ENCODE measurements at regions not wholly inside any gene's neighbourhood (a gene's known extent, or its start where the extent isn't known, plus 50 kb on each side); places are given as distances from the start of the nearest gene placed in this dataset.

- no peak for DNase-seq
Measured at GRCh38 chr6:105954148-105954547, 132.0 kb upstream of the PRDM1 start.

- no peak for DNase-seq
Measured at GRCh38 chr6:105952772-105953690, 133.1 kb upstream of the PRDM1 start.

DNA sequence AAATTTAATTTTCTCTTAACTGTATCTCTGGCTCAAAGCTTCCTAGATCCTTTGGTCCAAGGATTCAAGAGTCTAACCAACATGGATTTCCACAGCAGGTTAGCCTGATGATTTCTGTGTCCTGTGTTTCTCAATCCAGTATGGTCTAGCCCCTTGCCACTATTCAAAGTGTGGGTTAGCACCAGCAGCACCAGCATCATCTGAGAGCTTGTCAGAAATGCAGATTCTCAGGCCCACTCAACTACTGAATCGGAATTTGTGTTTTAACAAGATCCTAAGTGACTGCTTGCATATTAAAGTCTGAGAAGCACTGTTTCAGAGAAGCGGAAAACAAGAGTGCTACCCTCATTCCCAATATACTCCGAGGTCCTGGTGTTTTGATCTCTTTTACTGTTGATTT is 133.8 kb upstream of the PRDM1 start:
- DNase-seq = no peak

DNA sequence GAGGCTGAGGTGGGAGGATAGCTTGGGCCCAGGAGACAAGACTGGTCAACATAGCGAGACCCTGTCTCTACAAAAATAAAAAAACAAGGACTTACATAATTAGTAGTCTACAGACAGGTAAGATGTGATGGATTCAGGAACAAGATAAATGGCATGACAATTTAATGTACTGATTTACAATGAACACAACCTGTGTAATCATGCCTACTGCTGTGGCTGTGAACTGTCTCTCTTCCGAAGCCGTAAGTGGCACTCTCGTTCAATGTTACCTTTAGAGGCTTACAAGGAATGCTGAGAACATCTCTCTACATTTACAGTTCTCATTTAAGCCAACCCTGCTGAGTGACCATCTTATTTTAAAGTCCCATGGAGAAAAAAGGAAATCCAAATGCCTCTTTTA is 134.8 kb upstream of the PRDM1 start:
- no peak for DNase-seq

GRCh38 chr6:105949869-105950268 is 136.3 kb upstream of the PRDM1 start:
- no peak for DNase-seq

DNA sequence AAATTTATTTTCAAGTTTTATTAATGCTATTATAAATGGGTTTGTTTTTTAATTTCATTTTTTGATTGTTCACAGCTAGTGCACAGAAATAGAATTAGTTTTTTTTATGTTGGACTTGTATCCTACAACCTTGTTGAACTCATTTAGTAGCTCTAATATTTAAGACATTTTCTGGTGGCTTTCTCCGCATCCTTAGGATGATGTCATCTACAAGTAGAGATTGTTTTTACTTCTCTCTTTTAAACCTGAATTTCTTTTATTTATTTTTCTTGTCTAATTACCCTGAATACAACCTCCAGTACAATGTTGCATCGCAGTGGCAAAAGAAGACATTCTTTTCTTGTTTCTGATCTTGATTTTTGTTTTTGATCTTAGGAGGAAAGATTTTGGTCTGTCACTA is 142.6 kb upstream of the PRDM1 start:
- DNase-seq = no peak

- DNase-seq = no peak
Measured at GRCh38 chr6:105941621-105942412, 144.3 kb upstream of the PRDM1 start.

DNA sequence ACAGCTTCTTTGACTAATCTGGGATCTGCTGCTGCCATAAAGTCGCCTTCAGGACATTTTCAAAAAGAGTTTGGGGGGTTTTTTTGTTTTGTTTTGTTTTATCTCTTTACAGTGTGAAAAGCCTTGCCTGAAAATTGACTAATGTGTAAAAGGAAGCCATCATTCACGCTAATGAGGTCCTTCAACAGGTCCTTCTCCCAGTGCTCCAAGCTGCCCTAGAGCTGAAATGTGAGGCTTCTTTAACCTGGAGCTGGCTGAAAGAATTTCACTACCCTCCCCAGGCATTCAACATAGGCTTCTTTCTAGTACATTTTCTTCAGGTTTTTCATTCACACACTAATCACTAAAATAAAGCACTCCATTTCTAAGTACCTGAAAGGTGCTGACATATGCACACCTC is 145.1 kb upstream of the PRDM1 start:
- no peak for DNase-seq

DNA sequence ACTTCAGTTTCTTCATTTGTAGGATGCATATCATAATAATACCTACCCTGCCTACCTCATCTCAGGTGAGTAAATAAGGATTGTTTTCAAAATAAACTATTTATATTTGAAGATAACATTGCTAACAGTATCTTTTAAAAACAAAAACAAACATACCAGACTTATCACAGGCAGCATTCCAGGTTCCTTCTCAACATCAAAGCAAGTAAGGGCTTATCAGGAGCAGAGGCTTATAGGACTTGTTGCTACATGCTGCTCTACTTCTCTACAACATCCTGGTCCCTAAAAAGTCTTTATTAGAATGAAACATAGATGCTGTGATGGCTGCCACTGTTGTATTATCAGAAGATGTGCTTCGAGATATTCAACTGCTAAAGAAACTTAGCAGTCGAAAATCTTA is 149.2 kb upstream of the PRDM1 start:
- no peak for DNase-seq

DNA sequence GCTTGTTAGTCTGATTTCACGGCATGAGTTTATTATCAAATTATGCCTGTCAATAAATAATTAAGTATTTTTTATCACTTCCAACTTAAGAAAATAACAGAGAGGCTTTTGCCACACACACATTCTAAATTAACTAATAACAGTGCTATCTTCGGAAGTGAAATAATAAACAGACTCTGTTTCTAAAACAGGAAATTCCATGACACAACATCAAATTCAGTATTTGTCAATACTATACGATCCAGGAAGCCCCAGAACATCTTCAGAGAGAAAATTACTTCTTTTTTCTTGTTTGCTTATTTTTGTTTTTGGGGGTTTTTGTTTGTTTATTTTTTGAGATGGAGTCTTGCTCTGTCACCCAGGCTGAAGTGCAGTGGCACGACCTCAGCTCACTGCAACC is 150.7 kb upstream of the PRDM1 start:
- no peak for DNase-seq

DNA sequence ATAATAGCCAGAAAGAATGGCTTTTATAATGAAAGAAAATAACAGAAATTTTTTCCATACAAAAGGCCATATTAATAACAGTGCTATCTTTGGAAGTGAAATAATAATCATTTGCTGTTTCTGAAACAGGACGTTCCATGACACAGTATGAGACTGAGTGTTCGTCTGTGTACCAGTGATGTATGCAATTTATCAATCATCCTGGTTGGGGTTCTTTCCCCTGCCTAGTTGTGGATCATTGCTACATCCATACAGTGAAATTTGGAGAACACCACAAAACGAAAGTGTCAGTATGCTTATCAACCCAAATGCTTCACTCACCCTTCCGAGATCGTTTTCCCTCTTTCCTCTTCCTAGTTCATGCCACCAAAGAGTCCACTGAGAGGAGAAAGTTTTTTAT is 151.4 kb upstream of the PRDM1 start:
- no peak for DNase-seq

GRCh38 chr6:105932440-105932839 is 153.7 kb upstream of the PRDM1 start:
- DNase-seq = no peak

- DNase-seq = no peak
Measured at GRCh38 chr6:105929626-105930025, 156.5 kb upstream of the PRDM1 start.

- DNase-seq = no peak
Measured at GRCh38 chr6:105926318-105926717, 159.8 kb upstream of the PRDM1 start.

DNA sequence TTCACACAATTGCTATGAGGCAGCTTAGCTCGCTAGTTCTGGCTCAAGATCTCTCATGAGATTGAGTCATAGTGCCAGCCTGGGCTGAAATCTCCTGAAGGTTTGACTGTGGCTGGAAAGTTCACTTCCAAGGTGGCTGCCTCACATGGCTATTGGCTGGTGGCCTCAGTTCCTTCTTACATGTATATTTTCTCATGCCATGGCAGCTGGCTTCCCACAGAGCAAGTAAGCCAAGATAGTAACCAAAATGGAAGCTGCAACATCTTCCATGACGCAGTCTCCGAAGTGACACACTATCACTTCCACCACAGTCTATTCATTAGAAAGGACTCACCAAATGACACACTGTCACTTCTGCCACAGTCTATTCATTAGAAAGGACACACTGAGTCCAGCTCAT is 160.4 kb upstream of the PRDM1 start:
- DNase-seq = no peak

DNA sequence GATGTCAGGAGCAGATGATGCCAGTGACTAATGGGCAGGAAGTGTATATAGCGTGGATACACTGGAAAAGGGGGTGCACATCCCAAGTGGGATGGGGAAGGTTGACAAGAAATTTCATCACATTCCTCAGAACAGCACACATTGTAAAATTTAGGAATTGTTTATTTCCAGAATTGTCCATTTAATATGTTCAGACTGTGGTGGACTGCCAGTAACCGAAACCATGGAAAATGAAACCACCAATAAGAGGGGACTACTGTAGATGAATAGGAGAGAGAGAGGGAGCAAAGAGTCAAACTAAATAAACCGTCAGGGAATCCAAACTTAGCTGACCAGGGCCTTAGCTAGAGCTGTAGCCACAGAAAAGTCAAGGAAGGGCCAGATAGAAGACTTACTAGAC is 164.4 kb upstream of the PRDM1 start:
- no peak for DNase-seq

- no peak for DNase-seq
Measured at GRCh38 chr6:105920071-105920470, 166.1 kb upstream of the PRDM1 start.

- no peak for DNase-seq
Measured at GRCh38 chr6:105917038-105917695, 169.0 kb upstream of the PRDM1 start.

DNA sequence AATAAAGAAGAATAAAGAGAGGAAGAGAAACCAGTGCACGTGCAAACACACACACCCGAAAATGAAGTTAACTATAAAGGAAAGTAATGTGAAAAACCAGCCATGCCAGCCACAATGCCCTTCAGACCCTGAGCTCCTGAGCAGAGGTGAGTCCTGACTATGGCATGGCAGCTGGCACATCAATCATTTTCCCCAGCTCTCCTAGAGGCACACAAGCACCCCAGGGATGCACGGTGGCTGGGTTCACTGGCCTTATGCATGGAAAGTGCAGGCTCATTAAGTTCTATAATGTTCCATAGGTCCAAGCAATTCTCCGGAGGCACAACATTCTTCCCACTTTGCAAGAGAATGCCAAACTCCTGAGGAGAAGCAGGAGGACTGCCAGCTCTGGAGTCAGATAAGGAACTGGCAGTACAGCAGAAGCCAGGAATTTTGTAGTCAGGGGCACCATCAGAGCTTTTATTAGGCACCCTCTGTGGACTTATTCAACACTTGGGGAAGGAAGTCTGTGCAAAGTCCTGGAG is 175.0 kb upstream of the PRDM1 start:
- peak; percentile 7 for DNase-seq

DNA sequence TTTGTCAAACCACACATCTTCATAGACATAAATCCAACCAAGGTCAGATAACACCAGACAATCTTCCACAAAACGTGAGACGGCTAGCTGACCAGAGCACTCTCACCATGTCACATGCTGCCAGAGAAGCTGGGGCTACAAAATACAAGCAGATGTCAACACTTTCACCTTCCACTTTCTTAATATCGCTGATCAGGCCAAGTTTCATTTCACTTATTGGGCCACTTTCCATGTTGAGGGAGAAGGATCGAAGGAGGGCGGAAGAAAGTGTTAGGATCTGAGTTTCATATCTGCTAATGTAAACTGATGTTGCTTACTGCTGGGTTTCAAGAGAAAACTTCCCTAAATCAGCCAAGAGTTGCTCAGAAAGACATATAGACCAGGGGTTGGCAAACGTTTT is 177.0 kb upstream of the PRDM1 start:
- DNase-seq = peak; percentile 40

DNA sequence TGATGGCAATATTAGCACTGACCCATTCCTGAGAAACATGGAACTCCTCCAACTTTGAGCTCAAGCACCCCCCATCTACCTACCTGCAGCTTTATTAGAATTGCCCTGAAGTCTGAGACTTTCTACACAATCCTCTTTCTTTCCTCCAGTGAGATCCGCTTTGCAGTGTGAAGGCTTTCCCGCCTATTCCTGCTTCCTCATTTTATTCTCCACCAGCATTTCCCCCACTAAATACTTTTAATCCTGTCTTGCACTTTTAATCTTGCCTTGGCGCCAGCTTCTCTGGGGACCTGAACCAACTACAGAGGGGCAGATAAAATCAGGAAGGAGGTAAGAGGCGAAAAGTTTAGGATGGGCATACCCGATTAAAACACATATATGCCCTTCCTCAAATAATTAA is 178.1 kb upstream of the PRDM1 start:
- DNase-seq = no peak

- DNase-seq = no peak
Measured at GRCh38 chr6:105907301-105907700, 178.8 kb upstream of the PRDM1 start.

- no peak for DNase-seq
Measured at GRCh38 chr6:105902401-105903031, 183.6 kb upstream of the PRDM1 start.

All from RPMI8226 (cell line).